GM04504 (cell line): ENCODE measurements at regions not wholly inside any gene's neighbourhood (a gene's known extent, or its start where the extent isn't known, plus 50 kb on each side); places are given as distances from the start of the nearest gene placed in this dataset.

Experiments
- DNase-seq: peaks from one replicate; pipeline ENCODE4 v3.0.0-alpha.2; 2012; ENCODE audit warnings: low read depth

DNA sequence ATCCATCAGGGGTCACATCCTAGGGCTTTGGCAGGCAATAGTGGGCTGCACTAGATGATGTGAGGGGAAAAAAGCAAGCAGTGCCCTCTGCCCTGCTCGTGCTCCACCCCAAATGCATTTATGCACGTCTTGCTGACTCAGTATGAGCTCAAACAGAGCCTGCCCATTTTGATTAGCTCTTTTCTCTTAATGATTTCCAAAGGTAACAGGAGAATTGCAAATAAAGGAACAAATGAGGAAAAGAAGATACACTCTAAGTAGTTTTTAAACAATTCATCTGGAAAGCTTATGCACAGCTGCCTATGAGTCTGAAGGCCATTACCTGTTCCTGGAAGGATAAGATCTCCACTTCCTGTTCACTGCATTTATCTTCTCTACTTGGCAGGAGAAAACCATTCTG lies 364.2 kb downstream of the TMEM232 start:
- no peak for DNase-seq

DNA sequence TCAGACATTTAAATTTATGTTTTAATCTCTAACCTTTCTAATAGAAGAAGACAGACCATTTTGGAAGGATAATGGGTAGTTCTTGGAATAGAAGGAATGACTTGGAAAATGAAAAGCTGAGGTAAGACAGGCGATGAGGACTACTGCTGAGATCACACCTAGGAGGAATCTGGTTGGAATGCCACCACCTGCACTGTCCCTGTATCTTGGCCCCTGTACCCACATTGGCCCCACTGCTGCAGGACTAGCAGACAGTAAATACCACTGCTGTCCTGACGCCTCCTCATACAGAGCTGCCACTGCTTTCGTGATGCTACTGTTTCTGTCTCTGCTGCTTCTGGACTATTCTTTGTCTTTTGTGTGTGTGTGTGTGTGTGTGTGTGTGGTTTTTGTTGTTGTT lies 359.8 kb downstream of the TMEM232 start:
- DNase-seq: no peak
